Endodermal cell (in vitro differentiated cells): ENCODE measurements at regions not wholly inside any gene's neighbourhood (a gene's known extent, or its start where the extent isn't known, plus 50 kb on each side); places are given as distances from the start of the nearest gene placed in this dataset.

ENCODE experiments used
- DNase-seq: peaks from one replicate; pipeline ENCODE4 v3.0.0-alpha.2; 2017
- H3K27ac ChIP-seq: 2 replicates; pipeline ENCODE4 v1.5.1; 2013; ENCODE audit warnings: mild to moderate bottlenecking, low read depth, low read length, moderate library complexity
- H3K27me3 ChIP-seq: 2 replicates; pipeline ENCODE4 v1.6.1; 2013; ENCODE audit warnings: mild to moderate bottlenecking, low read length, moderate library complexity; ENCODE audit not compliant: insufficient read depth, control insufficient read depth, poor library complexity, severe bottlenecking
- H3K36me3 ChIP-seq: 2 replicates; pipeline ENCODE4 v1.7.0; 2013; ENCODE audit warnings: mild to moderate bottlenecking, low read length, moderate library complexity; ENCODE audit not compliant: control insufficient read depth, insufficient read depth
- H3K4me1 ChIP-seq: one replicate; pipeline ENCODE4 v1.7.0; 2013; ENCODE audit warnings: low read length; ENCODE audit not compliant: control insufficient read depth, insufficient read depth
- H3K4me3 ChIP-seq: 2 replicates; pipeline ENCODE4 v1.5.1; 2013; ENCODE audit warnings: mild to moderate bottlenecking, low read length, moderate library complexity
- H3K9ac ChIP-seq: 2 replicates; pipeline ENCODE4 v1.6.1; 2013; ENCODE audit warnings: mild to moderate bottlenecking, low read length, moderate library complexity; ENCODE audit not compliant: poor library complexity, severe bottlenecking; ENCODE audit errors: extremely low read depth
- H3K9me3 ChIP-seq: 2 replicates; pipeline ENCODE4 v1.6.1; 2013; ENCODE audit warnings: mild to moderate bottlenecking, low read length, moderate library complexity; ENCODE audit not compliant: control insufficient read depth
- H3K27ac Mint-ChIP-seq: 2 replicates; pipeline ENCODE4 v1.8.0; 2020; ENCODE audit warnings: mixed read lengths
- H3K27me3 Mint-ChIP-seq: 2 replicates; pipeline ENCODE4 v1.8.0; 2021; ENCODE audit warnings: mild to moderate bottlenecking, mixed read lengths; ENCODE audit not compliant: insufficient read depth
- H3K36me3 Mint-ChIP-seq: 2 replicates; pipeline ENCODE4 v1.8.0; 2020; ENCODE audit warnings: low read depth, mixed read lengths
- H3K4me1 Mint-ChIP-seq: 2 replicates; pipeline ENCODE4 v1.8.0; 2020; ENCODE audit warnings: mixed read lengths
- H3K4me3 Mint-ChIP-seq: 2 replicates; pipeline ENCODE4 v1.8.0; 2020; ENCODE audit warnings: mild to moderate bottlenecking, moderate library complexity, mixed read lengths
- H3K9me3 Mint-ChIP-seq: 2 replicates; pipeline ENCODE4 v1.8.0; 2020; ENCODE audit warnings: mild to moderate bottlenecking, mixed read lengths
- CTCF ChIP-seq: fragments of 200-600 bp; sonication (generic); conservative IDR thresholded peaks from 2 replicates; pipeline ENCODE4 v1.5.0; 2021; ENCODE audit warnings: antibody characterized with exemption, mild to moderate bottlenecking
- WGBS, 2 experiments: methylation state at CpG; one replicate each; pipeline versions ENCODE4 v1.1.5 to v1.1.7; 2013; ENCODE audit warnings: missing lambda C conversion rate in 2 of 2, mixed read lengths in 1 of 2; ENCODE audit not compliant: insufficient coverage in 1 of 2, insufficient read length in 1 of 2; 5-methylcytosine and 5-hydroxymethylcytosine counted together

DNA sequence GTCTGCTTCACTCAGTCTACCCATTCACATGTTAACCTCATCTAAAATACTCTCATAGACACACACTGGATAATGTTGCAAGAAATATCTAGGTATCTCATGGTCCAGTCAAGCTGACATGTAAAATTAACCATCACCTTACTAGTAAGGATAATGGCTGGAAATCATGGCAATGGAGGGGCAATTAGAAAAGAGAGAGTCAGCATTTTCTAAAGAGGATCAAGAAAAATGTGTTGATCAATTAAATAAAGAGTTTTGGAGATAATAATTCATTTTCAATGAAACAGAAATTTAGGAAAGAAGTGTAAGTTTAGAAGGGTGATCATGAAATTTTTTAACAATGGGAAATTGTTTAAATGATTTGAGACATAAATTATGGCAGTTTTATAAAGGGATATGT is 1914.1 kb upstream of the IGFBP7 start:
- Histone ChIP-seq H3K36me3 (no peaks in the 10 kb centered on the region), H3K9ac (no peak overlapping the region), H3K9me3 (peaks cover 14% of the 10 kb centered on the region), H3K4me3 (no peak overlapping the region), H3K27me3 (no peaks in the 10 kb centered on the region), H3K27ac (no peak overlapping the region), H3K4me1 (no peaks in the 10 kb centered on the region)
- no peak for TF ChIP-seq CTCF
- H3K9me3 Mint-ChIP-seq = peaks cover 4% of the 10 kb centered on the region
- H3K27ac Mint-ChIP-seq = no peak overlapping the region
- peaks cover 3% of the 10 kb centered on the region for H3K4me1 Mint-ChIP-seq
- H3K36me3 Mint-ChIP-seq = no peaks in the 10 kb centered on the region
- H3K4me3 Mint-ChIP-seq = no peak overlapping the region
- H3K27me3 Mint-ChIP-seq = no peaks in the 10 kb centered on the region
- DNase-seq = no peak

DNA sequence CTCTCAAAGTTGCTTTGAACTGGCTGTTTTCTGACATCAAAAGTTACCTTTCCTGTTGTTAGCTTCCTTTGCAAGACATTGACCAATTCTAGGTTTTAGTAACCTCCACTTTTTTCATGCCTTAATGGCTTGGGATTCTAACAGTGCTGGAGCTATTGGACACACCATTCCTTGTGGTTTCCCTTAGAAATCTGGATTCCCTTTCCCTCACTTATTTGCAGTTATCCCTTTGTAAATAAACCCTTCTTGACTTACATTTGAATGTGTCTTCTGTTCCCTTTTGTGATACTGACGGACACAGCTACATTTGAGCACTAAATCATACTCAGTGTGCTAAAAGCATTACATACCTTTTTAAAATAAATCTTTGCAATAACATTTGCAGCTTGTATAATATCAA is 1927.6 kb upstream of the IGFBP7 start:
- H3K4me1 ChIP-seq = no peaks in the 10 kb centered on the region
- DNase-seq = no peak
- H3K4me3 ChIP-seq = no peak overlapping the region
- no peaks in the 10 kb centered on the region for H3K36me3 Mint-ChIP-seq
- no peaks in the 10 kb centered on the region for H3K9me3 Mint-ChIP-seq
- H3K9me3 ChIP-seq = no peaks in the 10 kb centered on the region
- no peaks in the 10 kb centered on the region for H3K36me3 ChIP-seq
- H3K9ac ChIP-seq = no peak overlapping the region
- no peak for TF ChIP-seq CTCF
- 91 to 100% methylated on average over 1 of the region's 1 CpG for WGBS, 2 experiments
- H3K4me1 Mint-ChIP-seq = peaks cover 1% of the 10 kb centered on the region
- H3K27ac ChIP-seq = no peak overlapping the region
- no peaks in the 10 kb centered on the region for H3K27me3 Mint-ChIP-seq
- H3K4me3 Mint-ChIP-seq = no peak overlapping the region
- H3K27ac Mint-ChIP-seq = no peak overlapping the region
- no peaks in the 10 kb centered on the region for H3K27me3 ChIP-seq

GRCh38 chr4:59039046-59039445 is 1928.9 kb upstream of the IGFBP7 start:
- H3K9ac ChIP-seq = no peak overlapping the region
- Mint-ChIP-seq H3K4me3 (no peak overlapping the region), H3K4me1 (peaks cover 1% of the 10 kb centered on the region), H3K9me3 (no peaks in the 10 kb centered on the region), H3K27ac (no peak overlapping the region), H3K36me3 (no peaks in the 10 kb centered on the region), H3K27me3 (no peaks in the 10 kb centered on the region)
- H3K36me3 ChIP-seq = no peaks in the 10 kb centered on the region
- DNase-seq = no peak
- no peaks in the 10 kb centered on the region for H3K27me3 ChIP-seq
- no peak overlapping the region for H3K4me3 ChIP-seq
- WGBS, 2 experiments = 99% methylated on average over 5 of the region's 6 CpGs; no CpG with 5 or more reads in 1 of the 2 experiments
- H3K27ac ChIP-seq = no peak overlapping the region
- no peaks in the 10 kb centered on the region for H3K9me3 ChIP-seq
- no peak for TF ChIP-seq CTCF
- no peaks in the 10 kb centered on the region for H3K4me1 ChIP-seq
